ENCODE measurements at regions not wholly inside any gene's neighbourhood (a gene's known extent, or its start where the extent isn't known, plus 50 kb on each side); places are given as distances from the start of the nearest gene placed in this dataset. TPM values are rescaled to one million over a fixed set of nuclear protein-coding genes. Genes with fewer than 3 reads are reported as not detected.

- H3K56ac ChIP-seq (ENCODE audit: extremely low read depth, insufficient read depth, low read length) = peak overlapping the region; percentile 66; the same call in 1 of the 2 replicates
- peaks cover 3 to 9% of the 10 kb centered on the region in 2 experiments; a peak in 3 of 4 replicates for H3K79me1 ChIP-seq (ENCODE audit: low read depth in 1 of 2, low read length in 2 of 2)
- H3K4me1 ChIP-seq (ENCODE audit: control insufficient read depth, insufficient read depth, low read length) = peaks cover 13% of the 10 kb centered on the region
- H4K91ac ChIP-seq (ENCODE audit: insufficient read depth, low read depth, low read length) = peak overlapping the region; percentile 48
- peak; percentile 78 for DNase-seq
- H2AK5ac ChIP-seq (ENCODE audit: low read depth, low read length) = 0 out of 2 replicates have a peak overlapping the region, but pooled peaks have one; percentile 7
- peak overlapping the region; percentile 91 for H2AFZ ChIP-seq (replicated peaks; ENCODE audit: low read length, poor library complexity)
- dilution Hi-C loops (cut with HindIII; ENCODE audit: low sequenced_read_pairs, unreplicated experiment) (no loop called here), intact Hi-C loops (cut with micrococcal nuclease) (no loop called here), in situ Hi-C loops (cut with MboI; ENCODE audit: low sequenced_read_pairs) (no loop called here)
- H2BK15ac ChIP-seq (ENCODE audit: low read depth, low read length) = peak overlapping the region; percentile 51; the same call in 1 of the 3 replicates
- peak overlapping the region; percentile 48 for H3K4me3 ChIP-seq (ENCODE audit: insufficient read depth, low read depth, low read length)
- no peaks in the 10 kb centered on the region for H3K36me3 ChIP-seq (ENCODE audit: control insufficient read depth, insufficient read depth, low read length)
- H3K14ac ChIP-seq (replicated peaks; ENCODE audit: low read depth, low read length) = peak overlapping the region; percentile 73
- H3K4me2 ChIP-seq (ENCODE audit: low read depth, low read length) = peak overlapping the region; percentile 87
- peak overlapping the region; percentile 46 for H4K5ac ChIP-seq (ENCODE audit: low read depth, low read length)
- H3K9me1 ChIP-seq (ENCODE audit: insufficient read depth, low read length) = peaks cover 5% of the 10 kb centered on the region
- H2AK9ac ChIP-seq (replicated peaks; ENCODE audit: low read depth, low read length, poor library complexity) = peak overlapping the region; percentile 73
- H3K27me3 ChIP-seq (ENCODE audit: control insufficient read depth, insufficient read depth, low read length) = no peaks in the 10 kb centered on the region
- H2BK20ac ChIP-seq (ENCODE audit: low read depth, low read length) = peak overlapping the region; percentile 79
- H3K18ac ChIP-seq (ENCODE audit: low read depth, low read length) = peak overlapping the region; percentile 49
- CTCF ChIA-PET = interaction anchor here (1.4 to 1.6 kb wide), 2 partner anchors 10 to 84 kb away, joined by 4 read pairs; no protein-coding TSS in a partner anchor
- peak overlapping the region; percentile 67 for H3K9ac ChIP-seq (ENCODE audit: low read depth, low read length)
- peak overlapping the region; percentile 79 to 84 for H4K8ac ChIP-seq (ENCODE audit: low read depth in 2 of 2, low read length in 2 of 2)
- BruUV-seq (replicated peaks) = no TSS peak
- H2BK5ac ChIP-seq (ENCODE audit: low read depth, low read length, poor library complexity, severe bottlenecking) = peak overlapping the region; percentile 61
- WGBS, 2 experiments (ENCODE audit: extremely low coverage in 2 of 2, insufficient read length in 1 of 2) = 16% methylated on average over 3 of the region's 19 CpGs; no CpG with 5 or more reads in 1 of the 2 experiments
- POLR2A ChIA-PET (ENCODE audit: unreplicated experiment) = no interaction called here
- peak overlapping the region; percentile 33 for H3K27ac ChIP-seq (ENCODE audit: insufficient read depth, low read length)
- peak overlapping the region; percentile 87 for H2BK120ac ChIP-seq (ENCODE audit: low read depth, low read length)
- ATAC-seq (ENCODE audit: low read depth) = peak; percentile 30
- TF ChIP-seq USF2 (IDR thresholded peaks at IDR 0.05; ENCODE audit: low read depth, low read length) = peak; percentile 55
- TF ChIP-seq RAD21 (IDR thresholded peaks at IDR 0.05; ENCODE audit: low read length) = no peak
- TF ChIP-seq BHLHE40 (IDR thresholded peaks at IDR 0.05; ENCODE audit: low read depth, low read length) = no peak
- no peak for TF ChIP-seq CEBPB (IDR thresholded peaks at IDR 0.05; ENCODE audit: low read depth, low read length)
- no peaks in the 10 kb centered on the region for H3K9me3 ChIP-seq (ENCODE audit: control insufficient read depth, insufficient read depth, low read length)
- peak overlapping the region; percentile 39 for H3K4ac ChIP-seq (ENCODE audit: low read depth, low read length)
- H3K23ac ChIP-seq (ENCODE audit: low read depth, low read length) = peak overlapping the region; percentile 44
- H4K20me1 ChIP-seq (ENCODE audit: insufficient read depth, low read length) = no peaks in the 10 kb centered on the region
These were observed 50.6 kb upstream of the AKAP13 start for GRCh38 chr15:85329561-85330422.

Small RNA genes in the stretch of these regions (microRNA-seq; reads per million reads assigned to microRNA genes)
- not detected for gene RN7SL428P (ENCODE audit: insufficient read depth, insufficient read length)

Small RNA genes in the stretch of these regions (small RNA-seq; reads per million reads assigned to genes)
- 0 reads per million in 5 experiments for gene RN7SL428P

Measured in IMR-90 (cell line).